Panc1 (cell line): ENCODE measurements at regions not wholly inside any gene's neighbourhood (a gene's known extent, or its start where the extent isn't known, plus 50 kb on each side); places are given as distances from the start of the nearest gene placed in this dataset.

Experiments used
- POLR2AphosphoS5 ChIP-seq: IDR thresholded peaks from 2 replicates; pipeline ENCODE4 v1.6.1; 2012; ENCODE audit warnings: mild to moderate bottlenecking, low read depth, low read length, moderate library complexity
- TCF7L2 ChIP-seq: IDR thresholded peaks from 2 replicates; pipeline ENCODE4 v1.6.1; 2011; ENCODE audit warnings: mild to moderate bottlenecking, low read depth, low read length, inconsistent platforms
- TF ChIP-seq, protein P1 (sequence below): fragments of 450-650 bp; IDR thresholded peaks from 2 replicates; pipeline ENCODE4 v1.5.1; 2017; ENCODE audit warnings: mild to moderate bottlenecking

DNA sequence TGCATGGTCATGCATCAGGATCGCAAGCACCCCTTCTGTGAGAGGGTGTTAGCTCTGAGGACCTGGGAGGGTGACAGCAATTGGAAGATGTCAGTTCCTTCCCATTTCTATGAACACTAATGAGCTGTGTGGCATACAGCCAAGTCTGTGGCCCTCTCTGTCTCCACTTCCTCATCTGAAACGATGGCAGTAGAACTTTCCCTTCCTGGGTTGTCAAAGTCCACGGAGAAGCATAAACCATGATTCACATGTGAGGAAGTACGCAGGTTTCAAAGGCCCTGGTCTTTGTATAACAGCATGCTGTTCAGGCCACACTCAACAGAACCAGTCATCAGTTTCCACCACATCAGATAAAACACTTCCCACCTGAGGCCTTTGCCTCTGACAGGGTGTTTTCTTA, 167.4 kb upstream of the RAB6C start:
- TF ChIP-seq, protein P1, sequence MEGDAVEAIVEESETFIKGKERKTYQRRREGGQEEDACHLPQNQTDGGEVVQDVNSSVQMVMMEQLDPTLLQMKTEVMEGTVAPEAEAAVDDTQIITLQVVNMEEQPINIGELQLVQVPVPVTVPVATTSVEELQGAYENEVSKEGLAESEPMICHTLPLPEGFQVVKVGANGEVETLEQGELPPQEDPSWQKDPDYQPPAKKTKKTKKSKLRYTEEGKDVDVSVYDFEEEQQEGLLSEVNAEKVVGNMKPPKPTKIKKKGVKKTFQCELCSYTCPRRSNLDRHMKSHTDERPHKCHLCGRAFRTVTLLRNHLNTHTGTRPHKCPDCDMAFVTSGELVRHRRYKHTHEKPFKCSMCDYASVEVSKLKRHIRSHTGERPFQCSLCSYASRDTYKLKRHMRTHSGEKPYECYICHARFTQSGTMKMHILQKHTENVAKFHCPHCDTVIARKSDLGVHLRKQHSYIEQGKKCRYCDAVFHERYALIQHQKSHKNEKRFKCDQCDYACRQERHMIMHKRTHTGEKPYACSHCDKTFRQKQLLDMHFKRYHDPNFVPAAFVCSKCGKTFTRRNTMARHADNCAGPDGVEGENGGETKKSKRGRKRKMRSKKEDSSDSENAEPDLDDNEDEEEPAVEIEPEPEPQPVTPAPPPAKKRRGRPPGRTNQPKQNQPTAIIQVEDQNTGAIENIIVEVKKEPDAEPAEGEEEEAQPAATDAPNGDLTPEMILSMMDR = no peak
- TF ChIP-seq POLR2AphosphoS5 = no peak
- TF ChIP-seq TCF7L2 = no peak
